ENCODE measurements at regions not wholly inside any gene's neighbourhood (a gene's known extent, or its start where the extent isn't known, plus 50 kb on each side); places are given as distances from the start of the nearest gene placed in this dataset.

- CTCF ChIA-PET, result interaction anchor here (1.3 kb wide), 1 partner anchor 27 kb away, joined by 3 read pairs; no protein-coding TSS in a partner anchor
- POLR2A ChIA-PET (ENCODE audit: low non-redundant PET), result no interaction called here
- TF ChIP-seq, protein P1, sequence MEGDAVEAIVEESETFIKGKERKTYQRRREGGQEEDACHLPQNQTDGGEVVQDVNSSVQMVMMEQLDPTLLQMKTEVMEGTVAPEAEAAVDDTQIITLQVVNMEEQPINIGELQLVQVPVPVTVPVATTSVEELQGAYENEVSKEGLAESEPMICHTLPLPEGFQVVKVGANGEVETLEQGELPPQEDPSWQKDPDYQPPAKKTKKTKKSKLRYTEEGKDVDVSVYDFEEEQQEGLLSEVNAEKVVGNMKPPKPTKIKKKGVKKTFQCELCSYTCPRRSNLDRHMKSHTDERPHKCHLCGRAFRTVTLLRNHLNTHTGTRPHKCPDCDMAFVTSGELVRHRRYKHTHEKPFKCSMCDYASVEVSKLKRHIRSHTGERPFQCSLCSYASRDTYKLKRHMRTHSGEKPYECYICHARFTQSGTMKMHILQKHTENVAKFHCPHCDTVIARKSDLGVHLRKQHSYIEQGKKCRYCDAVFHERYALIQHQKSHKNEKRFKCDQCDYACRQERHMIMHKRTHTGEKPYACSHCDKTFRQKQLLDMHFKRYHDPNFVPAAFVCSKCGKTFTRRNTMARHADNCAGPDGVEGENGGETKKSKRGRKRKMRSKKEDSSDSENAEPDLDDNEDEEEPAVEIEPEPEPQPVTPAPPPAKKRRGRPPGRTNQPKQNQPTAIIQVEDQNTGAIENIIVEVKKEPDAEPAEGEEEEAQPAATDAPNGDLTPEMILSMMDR (conservative IDR thresholded peaks at IDR 0.05; ENCODE audit: low read depth), result no peak
These were observed 441.0 kb downstream of the COG6 start for GRCh38 chr13:40096357-40096901.

DNA sequence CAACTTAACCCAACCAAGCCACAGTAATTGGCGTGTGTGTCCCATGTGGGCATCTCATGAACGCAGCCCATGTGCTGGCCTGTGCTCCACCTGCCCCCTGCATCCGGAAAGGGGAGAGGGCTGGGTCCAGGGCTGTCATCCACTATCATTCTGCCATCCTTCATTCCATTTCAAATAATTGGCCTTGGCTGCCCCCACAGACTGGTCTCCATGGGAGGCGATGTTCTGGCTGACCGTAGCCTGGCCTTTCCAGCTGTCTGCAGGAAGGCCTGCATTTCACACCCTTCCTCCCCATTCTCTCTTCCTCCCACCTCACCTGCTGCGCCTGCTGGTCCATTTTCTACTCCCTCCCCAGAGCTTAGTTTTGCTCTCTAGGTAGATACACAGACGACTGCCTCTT, 442.8 kb downstream of the COG6 start:
- TF ChIP-seq, protein P1 (conservative IDR thresholded peaks at IDR 0.05; ENCODE audit: low read depth), result no peak
- ChIA-PET POLR2A (ENCODE audit: low non-redundant PET) (no interaction called here), CTCF (interaction anchor here (0.6 kb wide), 1 partner anchor 315 kb away, joined by 3 read pairs; no protein-coding TSS in a partner anchor)

More at GRCh38 chr13:40096357-40096901, 441.0 kb downstream of the COG6 start:
- no peak for DNase-seq (ENCODE audit: low spot score)
- H3K27ac ChIP-seq, result no peak overlapping the region

GRCh38 chr13:40101708-40102359, 446.4 kb downstream of the COG6 start:
- TF ChIP-seq, protein P1 (conservative IDR thresholded peaks at IDR 0.05; ENCODE audit: low read depth), result no peak
- DNase-seq (ENCODE audit: low spot score), result no peak
- no peak overlapping the region for H3K27ac ChIP-seq
- POLR2A ChIA-PET (ENCODE audit: low non-redundant PET), result no interaction called here
- CTCF ChIA-PET, result no interaction called here

More for the DNA sequence above, 442.8 kb downstream of the COG6 start:
- no peak overlapping the region for H3K27ac ChIP-seq
- no peak for DNase-seq (ENCODE audit: low spot score)

DNA sequence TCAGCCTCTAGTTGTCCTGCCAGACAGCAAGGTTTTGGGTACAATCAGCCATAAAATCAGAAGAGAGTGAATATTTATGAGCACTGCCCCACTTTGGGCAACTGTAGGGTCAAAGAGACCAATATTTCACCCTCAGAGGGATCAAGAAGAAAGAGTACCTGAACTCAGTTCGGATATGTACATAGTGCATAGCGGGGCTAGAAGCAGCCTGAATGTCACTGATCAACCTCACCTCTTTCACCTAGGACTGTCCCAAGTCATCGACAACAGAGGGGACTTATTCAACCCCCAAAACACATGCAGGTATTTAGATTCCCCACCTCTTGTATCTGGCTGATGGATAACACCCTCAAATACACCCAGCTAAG, 446.9 kb downstream of the COG6 start:
- POLR2A ChIA-PET (ENCODE audit: low non-redundant PET), result no interaction called here
- TF ChIP-seq, protein P1 (conservative IDR thresholded peaks at IDR 0.05; ENCODE audit: low read depth), result no peak

DNA sequence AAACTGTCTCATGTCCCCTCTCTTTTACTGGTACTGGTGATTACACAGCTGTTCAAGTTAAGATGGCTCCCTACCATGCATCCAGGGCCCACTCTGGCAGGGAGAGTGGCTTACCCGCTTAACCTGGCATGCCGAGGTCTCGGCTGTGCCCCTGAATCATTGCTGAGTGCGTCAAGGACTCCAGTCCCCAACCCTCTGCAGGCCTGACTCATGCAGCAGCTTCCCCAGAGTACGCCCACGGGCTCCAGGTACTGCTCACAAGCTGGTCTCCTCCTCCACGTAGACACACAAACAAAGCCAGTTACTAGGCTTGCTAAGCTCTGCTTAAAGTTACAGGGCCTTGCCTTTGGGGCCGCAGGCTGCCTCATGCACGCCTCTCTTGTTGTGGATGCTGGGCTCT, 447.4 kb downstream of the COG6 start:
- peak overlapping the region; percentile 29; the same call in 1 of the 2 replicates for H3K27ac ChIP-seq
- ChIA-PET POLR2A (ENCODE audit: low non-redundant PET) (no interaction called here), CTCF (no interaction called here)
- peak; percentile 68 for DNase-seq (ENCODE audit: low spot score)
- TF ChIP-seq, protein P1 (conservative IDR thresholded peaks at IDR 0.05; ENCODE audit: low read depth), result no peak

More for the DNA sequence above, 446.9 kb downstream of the COG6 start:
- H3K27ac ChIP-seq, result no peak overlapping the region
- CTCF ChIA-PET, result no interaction called here
- no peak for DNase-seq (ENCODE audit: low spot score)

GRCh38 chr13:40103864-40104263, 448.4 kb downstream of the COG6 start:
- no peak overlapping the region for H3K27ac ChIP-seq
- DNase-seq (ENCODE audit: low spot score), result no peak
- ChIA-PET POLR2A (ENCODE audit: low non-redundant PET) (no interaction called here), CTCF (no interaction called here)
- TF ChIP-seq, protein P1 (conservative IDR thresholded peaks at IDR 0.05; ENCODE audit: low read depth), result no peak

Measured in RWPE1 (cell line).